G401 (cell line): ENCODE measurements at regions not wholly inside any gene's neighbourhood (a gene's known extent, or its start where the extent isn't known, plus 50 kb on each side); places are given as distances from the start of the nearest gene placed in this dataset.
"Not testable (repeated sequence)": the region's sequence is repeated elsewhere in the genome, so short reads cannot be mapped to it uniquely, and the experiment has no call there.

Experiments
- DNase-seq: peaks from one replicate; pipeline ENCODE4 v3.0.0-alpha.2; 2015; ENCODE audit warnings: low spot score
- in situ Hi-C: cut with HindIII; loops from 2 replicates; pipeline ENCODE4 v1.10.0; 2016; ENCODE audit warnings: low sequenced_read_pairs, mixed read lengths

DNA sequence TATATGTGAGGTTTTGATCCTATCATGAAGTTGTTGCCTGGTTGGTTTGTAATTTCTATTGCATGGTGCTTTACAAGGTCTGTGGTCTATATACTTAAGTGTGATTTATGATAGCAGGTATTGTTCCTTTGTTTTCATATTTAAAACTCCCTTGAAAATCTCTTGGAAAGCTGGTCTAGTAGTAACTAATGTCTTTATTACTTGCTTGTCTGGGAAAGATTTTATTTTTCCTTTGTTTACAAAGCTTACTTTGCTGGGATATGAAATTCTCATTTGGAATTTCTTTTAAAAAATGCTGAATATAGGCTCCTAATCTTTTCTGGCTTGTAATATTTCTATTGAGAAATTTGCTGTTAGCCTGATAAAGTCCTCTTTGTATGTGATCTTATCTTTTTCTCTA, 862.9 kb upstream of the NXPH2 start:
- in situ Hi-C loops: no loop called here

DNA sequence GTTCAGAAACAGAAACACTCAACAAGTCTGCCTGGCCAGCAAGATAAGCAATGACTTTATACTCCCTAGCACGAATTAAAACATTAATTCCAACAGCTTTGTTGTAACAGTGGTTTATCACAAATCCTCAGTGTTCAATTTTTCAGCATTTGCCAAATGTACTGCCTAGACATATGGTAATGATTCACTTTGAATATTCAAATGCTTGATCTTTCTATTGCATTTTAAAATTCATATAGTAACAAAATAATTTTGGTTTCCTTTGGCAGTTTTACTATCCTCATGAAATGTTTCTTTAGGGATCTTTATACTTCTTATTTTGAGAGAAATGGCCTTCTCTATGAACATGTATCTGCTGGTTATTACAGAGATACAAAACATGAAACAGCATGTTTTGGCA, 851.8 kb upstream of the NXPH2 start:
- in situ Hi-C loops: no loop called here

More for the DNA sequence above, 862.9 kb upstream of the NXPH2 start:
- DNase-seq: no peak

DNA sequence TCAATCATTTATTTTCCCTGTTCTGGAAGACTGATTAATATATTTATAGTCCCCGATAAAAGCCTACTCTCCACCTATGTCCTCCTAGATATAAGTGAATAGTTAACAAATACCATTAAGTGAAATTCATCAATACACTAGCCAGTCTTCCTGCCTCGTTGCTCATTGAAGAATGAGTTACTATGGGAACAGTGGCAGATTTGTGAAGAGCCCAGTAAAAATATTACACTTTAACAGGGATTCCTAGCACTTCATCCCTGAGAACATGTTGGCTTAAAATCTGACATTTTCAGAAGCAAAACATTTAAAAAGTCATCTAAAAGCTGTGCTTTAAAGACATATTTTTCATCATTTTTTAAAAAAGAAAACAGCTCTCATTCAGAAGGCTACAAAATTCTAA, 848.7 kb upstream of the NXPH2 start:
- no peak for DNase-seq
- in situ Hi-C loops: no loop called here

More for the DNA sequence above, 851.8 kb upstream of the NXPH2 start:
- DNase-seq: no peak

DNA sequence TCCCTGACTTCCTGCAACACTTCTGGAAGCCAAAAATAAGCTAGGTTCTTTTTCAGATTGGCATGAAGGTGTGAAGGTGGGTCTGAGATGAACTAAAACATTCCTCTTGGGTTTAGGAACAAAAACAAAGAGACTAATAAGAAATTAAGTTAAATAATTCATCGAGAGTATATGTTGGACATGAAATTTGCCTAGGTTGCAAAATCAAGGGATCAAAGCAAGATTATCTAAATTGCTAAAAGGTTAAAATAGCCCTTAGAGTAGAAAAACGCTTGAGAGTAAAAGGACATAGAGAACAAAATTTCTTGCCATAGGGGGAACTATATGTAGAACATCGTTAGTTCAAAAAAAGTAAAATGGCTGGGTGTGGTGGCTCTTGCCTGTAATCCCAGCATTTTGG, 845.9 kb upstream of the NXPH2 start:
- no peak for DNase-seq
- in situ Hi-C loops: no loop called here

DNA sequence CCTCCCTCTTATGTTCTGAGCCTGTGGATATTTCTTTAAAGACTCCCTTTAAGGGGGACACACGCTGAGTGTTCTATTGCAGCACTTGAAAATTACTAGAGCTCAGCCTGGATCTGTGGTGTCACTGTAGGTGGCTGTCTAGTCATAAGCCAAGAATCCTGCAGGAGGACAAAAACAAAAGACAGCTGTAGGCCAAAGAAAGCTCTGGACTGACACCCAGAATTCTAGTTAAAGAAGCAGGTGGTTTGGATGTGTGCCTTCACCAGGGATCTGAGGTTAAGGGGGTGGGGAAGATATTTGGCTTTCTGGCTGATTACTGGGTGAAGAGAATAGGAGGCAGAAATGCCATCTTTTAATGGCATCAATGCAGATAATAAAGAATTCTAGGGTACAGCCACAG, 842.5 kb upstream of the NXPH2 start:
- peak; percentile 93 for DNase-seq
- in situ Hi-C loops: no loop called here

DNA sequence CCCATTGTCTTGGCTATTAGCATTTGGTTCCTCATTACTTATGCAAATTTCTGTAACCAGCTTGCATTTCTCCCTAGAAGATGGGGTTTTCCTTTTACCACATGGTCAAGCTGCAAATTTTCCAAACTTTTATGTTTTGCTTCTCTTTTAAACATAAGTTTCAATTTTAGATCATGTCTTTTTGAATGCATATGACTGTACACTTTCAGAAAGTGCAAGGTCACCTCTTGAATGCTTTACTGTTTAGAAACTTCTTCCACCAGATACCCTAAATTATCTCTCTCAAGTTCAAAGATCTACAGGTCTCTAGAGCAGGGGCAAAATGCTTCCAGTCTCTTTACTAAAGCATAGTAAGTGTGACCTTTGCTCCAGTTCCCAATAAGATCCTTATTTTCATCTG, 837.6 kb upstream of the NXPH2 start:
- in situ Hi-C loops: no loop called here
- no peak for DNase-seq

DNA sequence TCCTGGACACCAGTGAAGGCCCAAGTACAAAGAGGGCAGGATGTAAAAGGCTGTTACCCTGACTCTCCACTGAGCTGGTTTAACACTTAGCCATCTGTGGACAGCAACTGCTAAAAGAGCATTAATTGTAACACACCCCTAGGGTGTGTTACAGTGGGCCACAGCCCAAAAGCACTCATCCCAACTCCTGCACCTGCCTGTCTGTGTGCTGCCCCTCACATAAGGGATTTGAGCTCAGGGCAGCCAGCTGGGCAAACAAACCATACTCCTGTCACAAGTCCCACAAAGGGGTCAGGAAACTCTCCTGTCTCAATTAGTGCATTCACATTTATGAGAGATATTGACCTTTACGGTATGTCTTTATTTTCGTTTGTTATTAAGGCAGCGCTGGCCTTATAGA, 833.1 kb upstream of the NXPH2 start:
- in situ Hi-C loops: no loop called here
- no peak for DNase-seq

DNA sequence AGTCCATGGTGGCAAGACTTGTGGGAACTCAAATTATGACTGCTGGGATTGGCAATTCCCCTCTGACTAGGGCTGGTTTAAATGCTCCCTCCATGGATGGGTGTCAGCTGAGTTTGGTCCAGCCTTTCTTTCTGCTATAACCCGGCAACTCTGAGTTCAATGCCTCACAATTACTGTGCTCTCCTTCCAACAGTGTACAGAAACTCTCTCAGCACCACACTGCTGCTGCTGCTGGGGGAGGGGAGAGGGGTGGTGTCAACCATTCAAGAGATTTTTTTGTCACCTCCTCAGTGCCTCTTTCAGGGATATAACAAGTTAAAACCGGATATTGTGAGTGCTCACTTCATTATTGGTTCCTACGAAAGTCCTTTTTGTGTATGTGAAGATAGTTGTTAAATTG, 830.3 kb upstream of the NXPH2 start:
- in situ Hi-C loops: no loop called here
- no peak for DNase-seq

DNA sequence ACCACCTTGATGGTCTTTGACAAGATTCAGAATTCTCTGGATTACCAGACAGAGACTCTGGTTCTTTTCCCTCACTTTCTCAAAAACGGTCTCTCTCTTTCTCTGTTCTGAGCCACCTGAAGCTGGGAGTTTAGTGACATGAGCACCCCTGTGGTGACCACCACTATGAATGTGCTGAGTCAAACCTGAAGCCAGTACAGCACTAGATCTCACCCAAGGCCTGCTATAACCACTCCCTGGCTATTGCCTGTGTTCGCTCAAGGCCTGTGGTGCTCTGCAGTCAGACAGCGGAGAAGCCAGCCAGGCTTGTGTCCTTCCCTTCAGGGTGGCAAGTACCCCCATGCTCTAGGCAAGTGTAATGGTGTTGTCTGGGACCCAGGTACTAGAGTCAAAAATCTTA, 828.9 kb upstream of the NXPH2 start:
- DNase-seq: no peak
- in situ Hi-C loops: no loop called here

DNA sequence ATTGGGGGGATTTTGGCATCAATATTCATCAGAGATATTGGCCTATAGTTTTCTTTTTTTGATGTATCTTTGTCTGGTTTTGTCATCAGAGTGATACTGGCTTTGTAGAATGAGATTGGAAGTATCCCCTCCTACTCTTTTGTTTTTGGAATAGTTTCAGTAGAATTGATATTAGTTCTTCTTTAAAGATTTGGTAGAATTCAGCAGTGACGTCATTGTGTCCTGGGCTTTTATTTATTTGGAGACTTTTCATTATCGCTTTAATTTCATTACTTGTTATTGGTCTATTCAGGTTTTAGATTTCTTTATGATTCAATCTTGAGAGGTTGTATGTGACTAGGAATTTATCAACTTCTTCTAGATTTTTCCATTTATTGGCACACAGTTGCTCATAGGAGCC, 825.5 kb upstream of the NXPH2 start:
- in situ Hi-C loops: no loop called here
- no peak for DNase-seq

DNA sequence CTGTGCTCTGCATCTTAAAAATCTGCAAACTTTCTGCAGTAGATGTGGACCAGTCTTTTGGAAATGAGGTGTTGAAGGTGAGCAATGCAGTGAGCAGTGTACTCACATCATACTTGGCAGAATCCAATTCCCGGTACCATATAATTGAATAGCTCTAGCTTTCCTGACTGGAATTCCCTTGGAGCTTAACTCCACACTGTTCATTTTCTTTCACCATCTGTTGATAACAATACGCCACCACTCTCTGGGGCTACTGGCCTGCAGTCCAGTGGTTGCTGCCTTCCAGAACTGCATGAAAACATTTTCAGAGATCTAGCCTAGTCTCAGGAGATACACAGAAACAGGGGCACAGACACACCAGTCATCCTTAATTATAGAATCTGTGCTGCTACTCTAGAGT, 820.0 kb upstream of the NXPH2 start:
- in situ Hi-C loops: no loop called here
- peak; percentile 70 for DNase-seq

DNA sequence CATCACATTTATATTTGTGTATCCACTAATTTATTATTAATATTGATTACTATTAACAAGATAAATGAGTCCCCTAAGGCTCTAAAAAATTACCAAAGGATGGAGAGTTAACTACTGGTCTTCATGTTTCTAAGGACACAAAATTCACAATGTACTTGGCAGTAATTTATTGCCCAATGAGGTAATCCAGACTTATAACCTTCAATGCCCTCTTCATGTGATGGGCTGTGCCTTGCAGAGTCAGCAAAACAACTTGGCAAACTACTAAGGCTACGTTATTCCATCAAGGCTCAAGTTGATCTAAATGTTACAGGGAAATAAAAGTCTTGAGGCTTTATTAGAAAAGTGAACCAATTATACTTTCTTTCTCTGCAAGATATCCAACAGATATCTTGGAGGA, 804.9 kb upstream of the NXPH2 start:
- in situ Hi-C loops: no loop called here
- no peak for DNase-seq

DNA sequence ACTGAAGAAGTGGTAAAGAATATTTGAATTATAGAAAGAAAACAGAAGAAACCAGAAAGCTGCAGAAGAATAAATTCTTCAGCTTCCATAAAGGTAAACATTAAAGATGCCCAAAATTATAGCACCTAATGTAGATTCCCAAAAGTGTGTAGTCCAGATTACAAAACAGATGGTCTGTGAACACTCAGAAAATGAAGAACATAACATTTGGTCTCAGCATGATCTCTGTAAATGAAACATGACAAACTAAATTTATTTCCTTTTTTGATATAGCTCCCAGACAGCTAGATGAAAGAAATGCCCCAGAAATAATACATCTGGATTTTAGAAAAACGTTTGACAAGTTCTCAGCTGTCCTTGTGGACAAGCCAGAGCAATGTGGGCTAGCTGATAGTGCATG, 794.2 kb upstream of the NXPH2 start:
- in situ Hi-C loops: no loop called here
- DNase-seq: peak; percentile 84

DNA sequence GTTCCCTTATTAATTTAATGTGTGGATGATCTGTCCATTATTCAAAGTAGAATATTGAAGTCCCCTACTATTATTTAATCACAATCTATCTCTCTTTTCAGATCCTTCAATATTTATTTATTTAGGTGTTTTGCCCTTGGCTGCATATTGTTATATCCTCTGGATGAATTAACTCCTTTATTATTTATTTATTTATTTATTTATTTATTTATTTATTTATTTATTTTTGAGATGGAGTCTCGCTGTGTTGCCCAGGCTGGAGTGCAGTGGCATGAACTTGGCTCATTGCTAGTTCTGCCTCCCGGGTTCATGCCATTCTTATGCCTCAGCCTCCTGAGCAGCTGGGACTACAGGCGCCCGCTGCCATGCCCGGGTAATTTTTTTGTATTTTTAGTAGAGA, 776.6 kb upstream of the NXPH2 start:
- in situ Hi-C loops: no loop called here
- DNase-seq: no peak

DNA sequence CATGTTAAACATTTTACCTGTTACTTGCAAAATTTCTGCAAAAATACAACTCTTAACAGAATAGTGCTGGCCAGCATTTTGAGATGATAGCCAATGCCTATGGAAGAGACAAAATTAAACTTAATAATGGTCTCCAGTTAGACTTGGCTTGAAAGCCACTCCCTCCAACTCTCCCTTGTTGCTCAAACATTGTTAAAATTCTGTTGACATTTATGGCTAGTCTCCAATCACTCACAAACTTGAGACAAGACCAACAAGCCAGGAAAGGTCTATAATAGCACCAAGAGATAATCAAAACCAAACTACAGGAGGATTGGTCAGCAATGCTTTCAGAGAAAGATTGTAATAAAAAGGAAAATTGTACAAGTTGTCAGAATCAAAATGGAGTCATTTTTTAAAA, 770.7 kb upstream of the NXPH2 start:
- no peak for DNase-seq
- in situ Hi-C loops: no loop called here

DNA sequence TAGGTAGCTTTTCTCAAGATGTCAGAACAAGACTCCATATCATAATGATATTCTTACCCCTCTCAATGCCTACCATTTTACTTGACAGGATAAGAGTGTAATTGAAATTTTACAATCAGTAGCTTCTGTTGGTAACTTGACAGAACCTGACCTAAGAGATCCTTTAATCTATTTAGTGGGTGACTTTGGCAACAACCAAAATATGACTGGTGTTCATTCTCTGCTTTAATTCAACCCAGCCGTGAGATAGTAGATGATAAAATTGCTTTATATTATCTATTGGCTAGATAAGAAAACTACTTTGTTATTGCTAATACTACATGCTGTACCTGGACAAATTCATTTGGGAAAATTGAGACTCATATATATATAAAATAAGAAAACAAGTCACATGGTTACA, 770.2 kb upstream of the NXPH2 start:
- in situ Hi-C loops: no loop called here
- no peak for DNase-seq

DNA sequence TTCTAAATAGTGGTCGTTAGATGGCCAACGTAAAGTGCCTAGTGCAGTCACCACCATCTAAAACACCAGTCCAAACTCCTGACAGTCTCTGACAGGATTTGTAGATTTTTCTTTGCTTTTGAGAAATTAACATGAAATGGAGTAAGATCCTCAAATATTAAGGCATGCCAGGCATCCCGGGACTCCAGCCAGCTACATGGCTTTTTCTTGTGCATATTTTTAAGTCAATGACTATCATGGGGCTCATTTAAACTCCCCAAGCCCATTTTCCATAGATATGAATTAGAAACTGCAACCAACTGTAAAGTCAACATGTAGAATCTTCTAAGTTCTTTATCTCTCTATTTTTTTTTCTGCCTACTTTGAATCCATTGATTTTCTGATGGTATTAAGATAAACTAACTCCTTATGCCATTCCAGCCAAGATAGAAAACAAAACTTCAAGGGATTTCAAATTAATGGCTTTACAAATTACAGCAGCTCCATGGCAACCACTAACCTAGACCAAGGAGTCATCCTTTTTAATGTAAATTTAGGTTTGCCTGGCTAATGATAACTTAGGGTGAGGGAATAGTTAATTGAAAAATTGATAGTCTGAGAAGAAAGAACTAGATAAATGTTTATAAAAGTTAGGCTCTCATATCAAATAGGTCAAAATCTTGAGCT, 764.1 kb upstream of the NXPH2 start:
- in situ Hi-C loops: no loop called here
- no peak for DNase-seq

DNA sequence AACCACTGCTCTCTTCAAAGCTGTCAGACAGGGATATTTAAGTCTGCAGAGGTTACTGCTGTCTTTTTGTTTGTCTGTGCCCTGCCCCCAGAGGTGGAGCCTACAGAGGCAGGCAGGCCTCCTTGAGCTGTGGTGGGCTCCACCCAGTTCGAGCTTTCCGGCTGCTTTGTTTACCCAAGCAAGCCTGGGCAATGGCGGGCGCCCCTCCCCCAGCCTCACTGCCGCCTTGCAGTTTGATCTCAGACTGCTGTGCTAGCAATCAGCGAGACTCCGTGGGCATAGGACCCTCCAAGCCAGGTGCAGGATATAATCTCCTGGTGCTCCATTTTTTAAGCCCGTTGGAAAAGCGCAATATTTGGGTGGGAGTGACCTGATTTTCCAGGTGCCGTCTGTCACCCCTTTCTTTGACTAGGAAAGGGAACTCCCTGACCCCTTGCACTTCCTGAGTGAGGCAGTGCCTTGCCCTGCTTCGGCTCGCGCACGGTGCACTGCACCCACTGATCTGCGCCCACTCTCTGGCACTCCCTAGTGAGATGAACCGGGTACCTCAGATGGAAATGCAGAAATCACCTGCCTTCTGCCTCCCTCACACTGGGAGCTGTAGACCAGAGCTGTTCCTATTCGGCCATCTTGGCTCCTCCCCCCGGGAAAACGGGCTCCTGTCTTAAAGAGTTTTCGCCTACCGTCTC, 758.3 kb upstream of the NXPH2 start:
- DNase-seq, in situ Hi-C loops: not testable (repeated sequence)

DNA sequence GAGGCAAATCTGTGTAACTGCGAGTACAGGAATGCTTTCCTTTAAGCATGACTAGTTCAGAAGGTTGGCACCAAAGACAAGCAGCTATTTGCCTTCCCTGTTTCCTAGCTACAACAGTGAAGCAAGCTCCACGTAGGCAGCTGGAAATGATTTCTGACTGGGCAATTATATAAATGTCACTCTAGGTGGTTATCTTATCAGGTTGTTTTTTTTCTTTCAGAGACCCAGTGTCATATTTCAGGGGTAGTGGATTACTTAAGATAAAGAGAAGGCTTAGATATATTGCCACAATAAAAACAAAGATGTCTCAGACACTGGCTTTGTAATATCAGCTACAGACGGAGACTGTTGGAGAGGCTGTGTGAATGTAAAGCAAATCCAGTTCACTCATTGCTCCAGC, 748.9 kb upstream of the NXPH2 start:
- in situ Hi-C loops: no loop called here
- DNase-seq: no peak

DNA sequence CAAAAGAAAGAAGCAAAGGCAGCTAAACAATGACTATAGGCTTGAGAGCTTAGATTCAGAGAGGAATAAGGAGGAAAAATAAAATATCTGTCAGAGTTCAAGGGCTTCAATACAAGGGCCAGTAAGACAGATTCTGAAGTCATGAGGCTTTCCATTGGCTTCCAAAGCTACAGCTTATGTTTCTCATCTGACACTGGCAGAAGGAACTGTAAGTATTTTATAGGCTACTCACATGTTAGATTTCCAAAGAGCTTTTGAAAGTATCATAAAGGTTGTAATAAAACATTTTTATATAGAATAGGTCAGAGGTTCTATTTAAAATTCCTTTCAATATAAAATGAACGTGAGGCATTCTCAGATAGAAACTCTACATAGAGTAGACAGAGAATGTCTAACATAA, 746.6 kb upstream of the NXPH2 start:
- in situ Hi-C loops: no loop called here
- DNase-seq: no peak

DNA sequence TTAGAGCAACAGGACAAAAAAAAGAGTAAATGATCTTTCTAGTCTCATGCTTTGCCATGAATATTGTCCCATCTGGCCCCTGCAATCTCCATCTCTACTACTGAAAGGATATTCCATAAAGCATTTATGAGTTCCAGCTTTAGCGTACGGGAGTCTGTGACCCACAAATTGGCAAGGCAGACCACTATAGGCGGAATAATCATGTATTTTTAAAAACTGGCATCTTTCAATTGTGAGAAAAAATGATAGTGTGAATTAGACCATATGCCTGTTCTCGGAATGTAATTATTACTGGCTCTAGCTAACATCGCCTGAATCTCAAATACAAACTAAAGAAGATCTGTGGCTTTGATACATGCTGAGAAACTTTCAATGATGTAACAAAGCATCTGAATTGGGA, 738.1 kb upstream of the NXPH2 start:
- peak; percentile 53 for DNase-seq
- in situ Hi-C loops: no loop called here
